GM18511 (cell line): ENCODE measurements at regions not wholly inside any gene's neighbourhood (a gene's known extent, or its start where the extent isn't known, plus 50 kb on each side); places are given as distances from the start of the nearest gene placed in this dataset.
"Not testable (repeated sequence)": the region's sequence is repeated elsewhere in the genome, so short reads cannot be mapped to it uniquely, and the experiment has no call there.

Source experiments
- ATAC-seq: cut with Tn5 transposase; IDR thresholded peaks from one replicate; pipeline ENCODE4 v1.9.1; 2021; ENCODE audit warnings: mild to moderate bottlenecking, moderate library complexity; ENCODE audit not compliant: unreplicated experiment

DNA sequence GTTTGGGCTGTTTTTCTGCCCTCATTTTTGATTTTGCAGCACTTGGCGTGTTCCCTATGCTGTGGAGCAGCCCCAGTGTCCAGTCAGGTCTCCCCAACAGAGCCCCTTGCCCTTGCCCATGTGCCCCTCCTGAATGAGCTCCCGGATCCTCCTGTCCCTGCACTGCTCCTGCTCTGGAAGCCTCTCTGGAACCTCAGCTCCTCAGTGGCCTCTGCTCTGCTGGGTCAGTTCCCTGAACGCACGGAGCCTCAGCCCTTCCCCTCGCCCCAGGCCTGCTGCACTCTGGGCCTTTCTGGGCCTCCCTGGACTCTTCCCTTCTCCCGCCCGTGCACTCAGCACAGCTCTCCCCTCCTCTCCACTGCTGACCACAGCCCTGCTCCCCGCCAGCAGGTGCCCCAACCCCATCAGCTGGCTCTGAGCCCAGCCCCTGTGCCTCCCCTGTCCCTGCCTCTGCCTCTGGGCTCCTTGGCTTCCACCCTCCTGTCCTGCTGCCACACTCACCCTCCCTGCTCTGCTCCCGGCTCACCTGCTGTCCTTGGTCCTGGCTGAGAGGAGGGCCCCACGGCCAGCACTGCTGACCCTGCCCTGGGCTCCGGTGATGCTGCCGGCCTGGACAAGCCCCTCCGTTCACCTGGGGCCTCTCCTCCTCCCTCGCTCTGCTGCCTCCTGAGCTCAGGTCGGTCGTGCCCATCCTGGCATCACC is 220.6 kb downstream of the TMEM121 start:
- not testable (repeated sequence) for ATAC-seq

DNA sequence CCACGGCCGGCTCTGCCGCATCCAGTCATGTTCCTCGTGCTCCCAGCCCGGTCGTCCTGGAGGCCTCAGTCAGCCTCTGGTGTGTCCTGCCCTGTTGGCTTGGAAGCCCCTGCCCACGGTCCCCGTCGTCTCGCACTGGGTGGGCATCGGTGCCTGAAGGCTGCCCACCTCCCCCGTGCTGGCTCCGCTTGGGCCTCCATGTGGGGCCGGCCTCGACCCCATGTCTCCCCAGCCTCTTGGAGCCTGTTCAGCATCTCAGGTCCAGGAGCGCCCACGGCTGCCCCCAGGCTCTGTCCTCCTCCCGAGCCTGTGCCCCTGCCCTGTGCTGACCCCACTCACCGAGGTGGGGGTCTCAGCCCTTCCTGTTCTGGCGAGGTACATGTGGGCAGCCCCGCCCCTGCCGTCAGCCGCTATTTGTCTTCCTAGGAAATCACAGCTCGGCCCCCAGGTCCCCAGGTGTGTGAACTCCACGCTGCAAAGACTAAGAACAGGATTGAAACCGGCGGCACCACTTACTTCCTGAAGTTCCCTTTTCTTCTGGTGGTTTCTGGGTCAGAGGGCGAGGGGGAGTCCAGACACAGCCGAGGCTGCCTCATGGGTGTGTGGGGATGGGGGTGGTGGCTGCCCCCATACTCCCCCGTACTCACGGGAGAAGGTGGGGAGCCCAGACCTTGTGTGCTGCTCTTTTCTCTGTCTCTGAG is 221.3 kb downstream of the TMEM121 start:
- ATAC-seq: not testable (repeated sequence)

DNA sequence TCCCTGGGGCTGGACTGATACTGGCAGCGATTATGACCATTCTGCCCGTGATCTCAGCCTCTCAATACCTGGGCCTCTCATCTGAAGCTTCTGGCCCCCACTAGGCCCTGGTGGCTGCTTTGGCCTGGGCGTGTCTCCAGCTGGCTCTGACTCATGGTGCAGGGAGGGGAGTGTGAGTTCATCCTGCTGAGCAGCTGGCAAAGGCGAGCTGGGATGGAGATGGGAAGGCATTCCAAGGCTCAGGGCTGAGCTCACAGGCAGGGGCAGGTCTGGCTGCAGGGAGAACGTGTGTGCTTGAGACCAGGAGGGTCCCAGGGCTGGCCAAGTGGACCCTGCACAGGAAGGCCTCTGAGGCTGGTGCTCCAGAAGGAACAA is 221.8 kb downstream of the TMEM121 start:
- ATAC-seq: no peak

DNA sequence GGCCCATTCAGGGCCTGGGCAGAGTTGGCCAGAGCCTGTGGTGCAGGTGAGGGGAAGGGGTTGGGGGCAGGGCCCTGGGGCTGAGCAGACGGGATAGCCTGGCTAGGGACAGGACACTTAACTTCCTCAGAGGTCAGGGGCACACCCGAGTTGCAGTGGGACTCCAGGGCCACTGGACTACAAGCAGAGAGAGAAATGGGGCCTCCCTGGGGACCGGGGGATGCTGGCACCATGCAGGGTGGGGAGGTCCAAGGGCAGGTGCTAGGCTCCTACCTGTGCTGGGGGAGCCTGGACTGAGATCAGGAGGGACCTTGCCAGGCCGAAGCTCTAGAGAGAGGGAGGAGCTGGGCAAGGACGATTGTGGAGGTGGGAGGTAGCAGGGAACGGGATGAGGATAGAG is 222.3 kb downstream of the TMEM121 start:
- ATAC-seq: not testable (repeated sequence)

DNA sequence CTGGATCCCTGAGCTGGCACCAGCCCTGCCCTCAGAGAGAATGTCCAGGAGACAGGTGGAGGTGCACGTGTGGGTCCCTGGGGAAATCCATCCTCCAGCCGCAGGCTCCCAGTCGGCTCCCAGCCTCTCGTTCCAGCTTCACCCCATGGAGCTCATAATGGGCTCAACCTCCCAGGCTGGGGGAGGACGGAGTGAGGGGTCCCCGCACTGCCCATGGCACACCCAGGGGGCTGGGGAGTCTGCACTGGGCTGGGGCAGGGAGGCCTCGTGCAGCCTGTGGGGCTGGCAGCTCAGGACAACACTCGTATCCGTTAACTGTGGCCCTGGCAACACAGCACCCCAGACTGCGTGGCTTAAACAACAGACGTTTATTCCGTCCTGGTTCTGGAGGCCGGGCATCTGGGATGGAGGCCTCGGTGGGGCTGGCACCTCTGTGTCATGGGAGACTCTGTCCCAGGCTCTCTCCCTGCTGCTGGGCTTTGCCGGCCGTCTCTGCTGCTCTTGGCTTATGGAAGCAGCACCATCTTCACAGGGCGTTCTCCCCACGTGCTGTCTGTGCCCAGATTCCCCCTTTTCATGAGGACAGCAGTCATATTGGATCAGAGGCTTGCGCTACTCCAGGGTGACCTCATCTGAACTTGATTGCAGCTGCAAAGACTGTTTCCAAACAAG is 223.6 kb downstream of the TMEM121 start:
- ATAC-seq: not testable (repeated sequence)

DNA sequence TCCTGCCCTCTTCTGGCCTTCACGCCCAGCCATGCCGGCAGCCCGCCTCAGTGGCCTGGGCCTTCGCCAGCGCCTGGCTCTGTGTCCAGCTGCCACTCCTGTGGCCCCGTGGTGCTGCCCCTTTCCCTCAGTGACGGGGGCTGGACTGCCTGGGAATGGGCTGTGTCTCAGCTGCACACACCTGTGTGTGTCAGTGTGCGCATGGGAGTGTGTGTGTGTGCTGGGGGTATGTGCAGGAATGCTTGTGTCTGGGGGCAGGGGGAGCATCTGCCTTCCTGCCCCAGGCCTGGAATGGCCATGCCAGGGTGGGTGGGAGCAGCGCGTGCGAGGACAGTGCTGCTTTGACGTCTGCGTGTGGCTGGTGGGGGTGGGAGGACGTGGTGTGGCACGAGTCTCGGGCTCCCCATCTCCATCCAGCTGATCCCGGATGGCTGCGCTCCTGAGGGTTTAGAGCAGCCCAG is 224.9 kb downstream of the TMEM121 start:
- ATAC-seq: not testable (repeated sequence)

DNA sequence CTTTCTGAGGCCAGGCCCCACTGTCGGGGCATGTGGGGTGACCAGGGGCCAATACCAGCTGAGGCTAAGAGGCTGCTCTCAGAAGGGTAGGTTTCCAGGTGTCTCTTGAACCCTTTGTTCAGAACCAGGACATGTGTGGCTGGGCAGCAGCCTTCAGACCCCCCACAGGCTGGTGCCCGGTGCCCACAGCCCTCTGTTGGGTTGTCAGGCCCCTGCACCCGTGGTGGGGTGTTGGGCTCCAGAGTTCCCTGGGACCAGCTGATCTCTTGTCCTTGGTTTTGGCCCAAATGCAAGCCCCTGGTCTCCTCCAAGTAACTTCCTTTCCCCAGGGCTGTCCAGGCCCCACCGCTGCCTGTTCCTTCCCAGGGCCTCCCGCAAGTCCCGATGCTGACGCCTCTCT is 226.0 kb downstream of the TMEM121 start:
- ATAC-seq: not testable (repeated sequence)

DNA sequence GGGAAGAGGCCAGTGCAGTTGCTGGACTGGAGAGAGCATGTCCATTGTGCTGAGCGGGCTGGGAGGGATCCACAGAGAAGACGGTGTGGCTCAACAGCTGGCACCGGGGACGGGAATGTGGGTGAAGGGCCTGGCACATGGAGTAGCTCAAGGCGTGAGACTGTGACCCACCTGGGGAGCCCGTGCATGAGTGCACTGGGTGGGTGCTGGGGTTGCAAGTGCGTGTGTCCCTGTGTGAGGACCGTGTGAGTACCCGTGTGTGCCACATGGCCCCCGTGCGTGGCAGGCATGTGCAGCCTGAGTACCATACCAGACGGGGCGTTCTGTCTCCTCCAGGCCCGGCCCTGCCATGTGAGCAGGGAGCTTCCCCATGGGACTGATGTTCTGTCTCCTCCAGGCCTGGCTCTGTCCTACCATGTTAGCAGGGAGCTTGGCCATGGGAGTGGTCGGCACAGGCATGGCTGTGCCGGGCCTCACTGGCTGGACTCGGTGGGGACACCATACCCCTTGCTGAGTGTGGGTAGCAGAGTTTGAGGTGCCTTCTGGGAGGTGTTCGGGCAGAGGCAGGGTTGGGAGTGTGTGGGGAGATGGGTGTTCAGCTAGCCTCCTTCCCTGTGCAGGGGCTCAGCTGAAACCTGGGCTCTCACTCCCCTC is 234.4 kb downstream of the TMEM121 start:
- ATAC-seq: no peak

DNA sequence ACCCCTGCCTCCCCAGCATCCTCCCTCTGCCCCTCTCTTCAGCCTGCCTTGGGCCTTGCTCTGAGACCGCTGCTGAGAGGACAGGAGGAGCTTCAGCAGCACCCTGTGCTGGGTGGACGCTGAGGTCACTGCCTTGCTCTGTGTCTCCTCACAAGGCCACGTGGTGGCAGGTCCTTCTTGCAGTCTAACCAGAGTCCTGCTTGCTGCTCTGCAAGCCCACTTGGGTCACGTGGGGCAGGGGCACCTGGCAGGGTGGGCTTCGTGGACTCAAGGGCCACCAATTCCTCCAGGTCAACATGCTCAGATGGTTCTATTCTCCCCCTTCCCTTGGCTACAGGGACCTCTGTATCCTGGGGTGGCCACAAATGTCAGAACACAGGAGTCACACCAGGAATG is 235.0 kb downstream of the TMEM121 start:
- not testable (repeated sequence) for ATAC-seq

DNA sequence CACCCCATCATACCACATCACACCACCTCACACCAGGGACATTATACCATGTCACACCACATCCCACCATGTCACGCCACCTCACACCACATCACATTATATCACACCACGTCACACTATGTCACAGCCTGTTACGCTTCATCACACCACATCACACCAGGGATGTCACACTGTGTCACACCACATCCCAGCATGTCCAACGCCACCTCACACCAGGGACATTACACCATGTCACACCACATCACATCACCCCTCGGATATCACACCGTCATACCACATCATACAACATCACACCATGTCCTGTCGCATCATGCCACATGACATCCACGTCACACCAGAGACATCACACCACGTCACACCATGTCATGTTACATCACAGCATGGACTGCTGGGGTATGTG is 235.5 kb downstream of the TMEM121 start:
- ATAC-seq: no peak

DNA sequence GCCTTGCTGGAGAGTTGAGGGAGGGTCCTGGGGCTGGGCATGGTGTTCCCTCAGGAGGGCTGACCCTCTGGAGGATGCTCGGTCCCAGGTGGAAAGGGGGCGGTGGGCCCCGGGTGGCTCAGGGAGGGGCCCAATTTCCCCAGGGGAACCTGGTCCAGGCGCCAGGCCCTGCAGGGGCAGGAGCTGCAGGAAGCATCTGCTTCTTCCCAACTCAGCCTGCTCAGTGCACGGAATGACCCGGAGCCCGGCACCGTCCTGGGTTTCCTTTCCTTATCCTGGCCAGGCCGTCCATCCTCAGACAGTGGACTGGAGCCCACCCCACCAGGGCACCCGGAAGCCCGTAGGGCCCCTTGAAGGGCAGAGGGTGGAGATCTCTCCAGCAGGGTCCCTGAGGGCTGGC is 235.9 kb downstream of the TMEM121 start:
- not testable (repeated sequence) for ATAC-seq

DNA sequence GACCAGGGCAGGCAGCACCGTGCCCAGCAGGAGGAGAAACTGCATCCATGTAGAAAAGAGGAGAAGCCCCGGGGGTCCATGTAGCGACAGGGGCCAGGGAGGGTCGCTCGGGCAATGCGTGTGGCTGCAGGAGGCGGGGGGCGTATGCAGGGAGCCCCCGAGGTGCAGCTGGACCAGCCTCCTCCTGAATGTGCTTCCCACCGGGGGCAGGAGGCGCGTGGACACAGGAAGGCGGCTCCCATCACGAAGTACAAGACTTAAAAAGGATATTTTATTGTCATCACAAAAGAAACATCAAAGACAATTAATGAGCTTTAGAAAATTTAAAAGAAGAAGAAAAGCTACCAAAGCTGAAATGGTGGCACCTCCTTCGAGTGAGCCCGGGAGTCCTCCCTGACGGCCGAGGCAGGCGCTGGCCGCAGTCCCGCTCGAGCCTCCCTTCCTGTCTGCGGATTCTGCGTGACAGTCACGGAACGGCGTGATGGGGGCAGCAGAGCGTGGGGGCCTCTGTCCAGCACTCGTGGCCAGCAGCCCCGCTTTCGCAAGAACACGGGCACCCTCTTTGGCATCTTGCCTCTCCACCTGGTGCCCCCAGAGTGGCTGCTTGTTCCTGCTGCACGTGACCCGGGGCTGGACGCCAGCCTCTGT is 238.0 kb downstream of the TMEM121 start:
- not testable (repeated sequence) for ATAC-seq

DNA sequence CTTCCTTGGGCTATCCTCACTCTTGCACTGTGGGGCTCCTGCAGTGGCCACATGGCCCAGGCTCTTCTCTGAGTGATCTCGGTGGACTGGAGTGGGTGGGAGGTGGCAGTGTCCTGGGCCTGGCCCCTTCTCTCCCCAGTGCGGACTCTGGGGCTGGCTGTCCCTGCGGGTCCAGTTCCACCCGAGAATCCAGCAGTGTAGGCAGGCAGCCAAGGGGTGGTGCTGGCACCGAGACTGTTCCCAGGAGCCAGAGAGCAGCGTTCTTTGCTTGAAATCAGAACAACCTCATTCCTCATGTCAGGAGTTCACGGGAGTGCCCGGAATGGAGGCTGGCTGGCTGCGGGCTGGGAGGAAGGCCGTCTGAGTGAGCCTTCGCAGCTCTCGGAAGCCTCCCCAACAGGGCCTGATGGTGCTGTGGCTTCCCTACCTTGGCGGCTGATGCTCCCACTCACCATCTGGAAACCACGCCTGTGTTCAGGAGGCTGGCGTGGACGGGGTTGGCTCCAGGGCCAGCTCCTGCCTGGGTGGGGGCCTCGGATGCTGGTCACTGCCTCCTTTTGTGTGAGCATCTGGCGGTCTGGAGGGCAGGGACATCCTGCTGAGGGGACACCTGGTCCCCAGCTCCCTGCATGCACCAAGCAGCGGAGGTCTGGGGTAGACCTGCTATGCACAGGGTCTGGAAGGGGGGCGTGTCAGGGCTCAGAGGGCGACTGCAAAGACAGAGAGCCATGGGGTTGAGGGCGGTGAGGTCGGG is 238.9 kb downstream of the TMEM121 start:
- ATAC-seq: not testable (repeated sequence)

DNA sequence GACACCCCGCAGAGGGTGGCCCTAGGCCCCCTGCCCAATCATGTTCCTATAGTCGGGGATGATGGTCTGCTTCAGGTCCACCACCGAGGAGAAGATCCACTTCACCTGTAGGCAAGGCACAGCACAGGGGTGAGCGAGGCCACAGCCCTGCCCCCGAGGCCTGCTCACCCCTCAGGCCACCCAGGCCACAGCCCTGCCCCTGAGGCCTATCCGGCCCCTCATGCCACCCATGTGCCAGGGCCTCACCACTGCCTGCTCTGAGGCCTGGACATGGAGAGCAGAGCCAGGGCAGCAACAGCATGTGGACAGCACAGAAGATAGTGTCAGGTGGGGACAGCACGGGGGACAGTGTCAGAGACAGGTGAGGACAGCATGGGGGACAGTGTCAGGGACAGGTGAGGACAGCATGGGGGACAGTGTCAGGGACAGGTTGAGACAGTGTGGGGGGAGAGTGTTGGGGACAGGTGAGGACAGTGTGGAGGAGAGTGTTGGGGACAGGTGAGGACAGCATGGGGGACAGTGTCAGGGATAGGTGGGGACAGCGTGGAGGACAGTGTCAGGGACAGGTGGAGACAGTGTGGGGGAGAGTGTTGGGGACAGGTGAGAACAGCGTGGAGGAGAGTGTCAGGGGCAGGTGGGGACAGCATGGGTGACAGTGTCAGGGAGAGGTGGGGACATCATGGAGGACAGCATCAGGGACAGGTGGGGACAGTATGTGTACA is 239.7 kb downstream of the TMEM121 start:
- ATAC-seq: no peak

DNA sequence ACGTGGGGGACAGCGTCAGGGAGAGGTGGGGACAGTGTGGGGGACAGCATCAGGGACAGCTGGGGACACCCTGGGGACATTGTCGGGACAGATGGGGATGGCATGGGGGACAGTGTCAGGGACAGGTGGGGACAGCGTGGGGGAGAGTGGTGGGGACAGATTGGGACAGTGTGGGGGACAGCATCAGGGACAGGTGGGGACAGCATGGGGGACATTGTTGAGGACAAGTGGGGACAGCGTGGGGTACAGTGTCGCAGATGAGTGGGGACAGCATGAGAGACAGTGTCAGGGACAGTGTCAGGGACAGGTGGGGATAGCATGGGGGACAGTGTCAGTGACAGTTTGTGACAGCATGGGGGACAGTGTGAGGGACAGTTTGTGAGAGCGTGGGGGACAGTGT is 240.9 kb downstream of the TMEM121 start:
- no peak for ATAC-seq

DNA sequence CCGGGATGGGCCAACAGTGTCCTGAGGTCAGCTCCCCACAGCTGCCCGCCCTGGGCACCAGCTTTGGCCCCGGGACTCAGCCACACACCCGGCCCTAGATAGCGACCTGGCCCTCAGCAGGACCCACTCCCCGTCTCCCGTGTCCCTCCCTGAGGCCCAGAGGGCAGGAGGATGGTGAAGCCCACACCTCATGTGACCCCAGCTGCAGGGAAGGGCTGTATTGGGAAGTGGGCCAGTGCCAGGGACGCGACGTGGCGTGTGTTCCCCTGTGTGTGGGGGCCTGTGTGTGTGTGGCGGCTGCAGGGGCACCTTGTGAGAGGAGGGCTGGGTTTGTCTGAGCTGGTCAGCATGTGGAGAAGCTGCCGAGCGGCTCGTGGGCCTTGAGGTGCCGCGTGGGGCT is 241.7 kb downstream of the TMEM121 start:
- not testable (repeated sequence) for ATAC-seq

DNA sequence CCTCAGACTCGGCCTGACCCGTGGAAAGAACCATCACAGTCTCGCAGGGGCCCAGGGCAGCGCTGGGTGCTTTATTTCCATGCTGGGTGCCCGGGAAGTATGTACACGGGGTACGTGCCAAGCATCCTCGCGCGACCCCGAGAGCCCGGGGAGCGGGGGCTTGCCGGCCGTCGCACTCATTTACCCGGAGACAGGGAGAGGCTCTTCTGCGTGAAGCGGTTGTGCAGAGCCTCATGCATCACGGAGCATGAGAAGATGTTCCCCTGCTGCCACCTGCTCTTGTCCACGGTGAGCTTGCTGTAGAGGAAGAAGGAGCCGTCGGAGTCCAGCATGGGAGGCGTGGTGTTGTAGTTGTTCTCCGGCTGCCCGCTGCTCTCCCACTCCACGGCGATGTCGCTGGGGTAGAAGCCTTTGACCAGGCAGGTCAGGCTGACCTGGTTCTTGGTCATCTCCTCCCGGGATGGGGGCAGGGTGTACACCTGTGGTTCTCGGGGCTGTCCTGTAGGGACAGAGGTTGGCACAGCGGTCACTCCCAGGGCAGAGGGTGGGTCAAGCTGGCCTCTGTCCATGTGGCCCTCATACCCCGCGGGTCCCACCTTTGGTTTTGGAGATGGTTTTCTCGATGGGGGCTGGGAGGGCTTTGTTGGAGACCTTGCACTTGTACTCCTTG is 242.8 kb downstream of the TMEM121 start:
- not testable (repeated sequence) for ATAC-seq

DNA sequence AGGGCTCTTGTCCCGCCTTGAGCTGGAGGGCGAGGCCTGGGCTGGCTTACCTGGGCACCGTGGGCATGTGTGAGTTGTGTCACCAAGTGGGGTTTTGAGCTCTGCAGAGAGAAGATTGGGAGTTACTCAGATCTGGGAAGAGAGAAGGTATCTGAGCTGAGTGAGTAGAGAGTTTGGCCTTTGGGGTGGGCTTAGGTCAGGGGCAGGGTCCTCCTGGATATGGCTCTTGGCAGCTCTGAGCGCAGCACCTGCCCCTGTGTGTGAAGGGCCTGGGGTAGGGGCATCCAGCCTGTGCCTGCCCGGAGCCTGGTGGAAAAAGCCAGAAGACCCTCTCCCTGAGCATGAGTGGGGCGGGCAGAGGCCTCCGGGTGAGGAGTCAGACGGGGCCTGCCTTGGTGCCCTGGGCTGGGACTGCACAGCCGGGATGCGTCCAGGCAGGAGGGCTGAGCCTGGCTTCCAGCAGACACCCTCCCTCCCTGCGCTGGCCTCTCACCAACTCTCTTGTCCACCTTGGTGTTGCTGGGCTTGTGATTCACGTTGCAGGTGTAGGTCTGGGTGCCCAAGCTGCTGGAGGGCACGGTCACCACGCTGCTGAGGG is 244.3 kb downstream of the TMEM121 start:
- not testable (repeated sequence) for ATAC-seq
